Colonic mucosa (tissue), 4 donors: ENCODE measurements at regions not wholly inside any gene's neighbourhood (a gene's known extent, or its start where the extent isn't known, plus 50 kb on each side); places are given as distances from the start of the nearest gene placed in this dataset.
A peak's percentile ranks its signal among the peaks of the same experiment; 100 is the strongest.

ENCODE experiments used
- DNase-seq: peaks from one replicate; pipeline ENCODE4 v3.0.0-alpha.2; 2020
- H3K27ac ChIP-seq: fragments of 200-600 bp; one replicate; pipeline ENCODE4 v1.8.0; 2021
- H3K27me3 ChIP-seq: fragments of 200-600 bp; one replicate; pipeline ENCODE4 v1.8.0; 2021
- H3K36me3 ChIP-seq: fragments of 200-600 bp; one replicate; pipeline ENCODE4 v1.8.0; 2021
- H3K4me1 ChIP-seq: fragments of 200-600 bp; one replicate; pipeline ENCODE4 v1.8.0; 2021; ENCODE audit warnings: mild to moderate bottlenecking
- H3K4me3 ChIP-seq: fragments of 200-600 bp; one replicate; pipeline ENCODE4 v1.8.0; 2021
- H3K9ac ChIP-seq, 2 donors: one replicate each; pipeline ENCODE4 v1.7.0; 2013; ENCODE audit warnings: control low read depth in 2 of 2, low read depth in 2 of 2, low read length in 2 of 2
- H3K9me3 ChIP-seq: fragments of 200-600 bp; one replicate; pipeline ENCODE4 v1.8.0; 2021
- CTCF ChIP-seq: fragments of 200-600 bp; IDR thresholded peaks from one replicate; pipeline ENCODE4 v1.8.0; 2022; ENCODE audit warnings: antibody characterized with exemption, mild to moderate bottlenecking
- intact Hi-C: fragments of 100-400 bp; cut with DNase I; formaldehyde crosslinking; loops from one replicate; pipeline ENCODE4 v1.14.1; 2022
- donor health status: healthy.
- donor health status: DM: no; HTN: no; CAD: no.
- donor health status: DM: no; HTN: no; CAD: no.

DNA sequence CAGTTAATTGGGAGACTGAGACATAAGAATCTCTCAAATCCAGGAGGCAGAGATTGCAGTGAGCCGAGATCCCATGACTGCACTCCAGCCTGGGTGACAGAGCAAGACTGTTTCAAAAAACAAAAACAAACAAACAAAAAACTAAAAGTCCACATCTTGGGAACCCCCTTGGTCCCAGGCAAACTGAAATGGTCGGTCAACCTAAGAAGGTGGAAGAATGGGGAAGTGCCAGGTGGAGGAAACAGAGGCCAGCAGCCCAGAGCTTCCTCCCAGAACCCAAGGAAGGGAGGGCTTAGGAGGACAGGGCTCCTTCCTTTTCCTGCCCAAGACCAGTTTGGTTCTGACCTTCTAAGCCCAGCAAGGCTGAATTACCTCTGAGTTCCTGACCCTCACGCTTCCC is 121.0 kb upstream of the FUT8 start:
- intact Hi-C loops: no loop called here
- Histone ChIP-seq H3K9ac (no peak overlapping the region), H3K9me3 (no peaks in the 10 kb centered on the region), H3K36me3 (no peaks in the 10 kb centered on the region), H3K4me1 (no peaks in the 10 kb centered on the region), H3K27me3 (no peaks in the 10 kb centered on the region), H3K4me3 (no peak overlapping the region), H3K27ac (no peak overlapping the region)
- no peak for DNase-seq
- TF ChIP-seq CTCF: no peak

DNA sequence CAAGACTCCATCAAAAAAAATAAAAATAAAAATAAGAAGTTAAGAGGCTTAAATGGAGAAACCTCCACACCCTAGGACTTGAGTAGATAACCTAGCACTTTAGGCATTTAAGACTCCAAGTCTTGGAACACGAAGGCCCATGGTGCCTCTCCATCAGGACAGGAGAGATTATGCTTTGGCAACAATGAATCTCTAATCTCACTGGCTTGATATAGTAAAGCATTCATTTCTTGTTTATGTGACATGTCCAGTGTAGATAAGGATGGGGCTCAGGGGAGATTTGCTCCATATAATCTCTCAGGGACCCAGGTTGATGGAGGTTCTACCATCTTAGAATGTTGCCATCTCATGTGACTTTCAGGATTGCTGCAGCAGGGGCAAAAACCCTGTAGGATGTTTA is 117.7 kb upstream of the FUT8 start:
- intact Hi-C loops: no loop called here
- no peak overlapping the region for H3K4me3 ChIP-seq
- H3K9me3 ChIP-seq: no peaks in the 10 kb centered on the region
- H3K27me3 ChIP-seq: no peaks in the 10 kb centered on the region
- H3K27ac ChIP-seq: no peak overlapping the region
- no peaks in the 10 kb centered on the region for H3K36me3 ChIP-seq
- H3K9ac ChIP-seq: no peak overlapping the region
- no peak for DNase-seq
- no peak for TF ChIP-seq CTCF
- H3K4me1 ChIP-seq: no peaks in the 10 kb centered on the region

DNA sequence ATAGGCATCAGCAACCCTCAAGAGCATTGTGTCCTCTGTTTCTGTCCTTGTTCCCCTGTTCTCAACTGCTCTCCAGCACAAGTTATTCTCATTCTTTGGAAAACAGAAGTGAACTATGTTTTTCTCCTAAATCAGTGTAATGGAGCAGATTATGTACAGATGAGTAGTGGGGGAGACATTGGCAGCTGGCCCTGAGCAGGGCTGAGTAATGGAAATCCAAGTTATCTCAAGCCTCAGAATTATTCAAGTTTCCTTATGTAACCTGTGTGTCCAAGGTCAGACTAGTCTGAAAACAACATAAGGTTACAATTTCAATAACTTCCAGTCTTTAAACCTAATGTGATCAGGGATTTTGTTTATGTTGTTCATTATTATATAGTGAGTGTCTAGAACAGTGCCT is 116.1 kb upstream of the FUT8 start:
- H3K4me1 ChIP-seq: peaks cover under 1% of the 10 kb centered on the region
- H3K36me3 ChIP-seq: no peaks in the 10 kb centered on the region
- H3K27ac ChIP-seq: no peak overlapping the region
- TF ChIP-seq CTCF: no peak
- H3K4me3 ChIP-seq: no peak overlapping the region
- H3K9ac ChIP-seq: no peak overlapping the region
- intact Hi-C loops: no loop called here
- H3K27me3 ChIP-seq: no peaks in the 10 kb centered on the region
- DNase-seq: no peak
- no peaks in the 10 kb centered on the region for H3K9me3 ChIP-seq

DNA sequence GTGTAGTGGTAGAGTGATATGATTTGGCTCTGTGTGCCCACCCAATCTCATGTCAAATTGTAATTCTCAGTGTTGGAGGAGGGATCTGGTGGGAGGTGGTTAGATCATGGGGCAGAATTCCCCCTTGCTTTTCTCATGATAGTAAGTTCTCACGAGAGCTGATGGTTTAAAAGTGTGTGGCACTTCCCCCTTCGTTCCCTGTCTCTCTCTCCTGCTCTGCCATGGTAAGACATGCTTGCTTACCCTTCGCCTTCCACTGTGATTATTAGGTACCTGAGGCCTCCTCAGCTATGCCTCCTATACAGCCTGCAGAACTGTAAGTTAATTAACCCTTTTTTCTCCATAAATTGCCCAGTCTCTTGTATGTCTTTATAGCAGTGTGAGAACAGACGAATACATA is 115.7 kb upstream of the FUT8 start:
- H3K9me3 ChIP-seq: no peaks in the 10 kb centered on the region
- no peak overlapping the region for H3K27ac ChIP-seq
- intact Hi-C loops: no loop called here
- no peaks in the 10 kb centered on the region for H3K27me3 ChIP-seq
- H3K4me3 ChIP-seq: no peak overlapping the region
- no peak for TF ChIP-seq CTCF
- H3K4me1 ChIP-seq: peaks cover 6% of the 10 kb centered on the region
- no peak overlapping the region for H3K9ac ChIP-seq
- H3K36me3 ChIP-seq: no peaks in the 10 kb centered on the region
- DNase-seq: no peak

DNA sequence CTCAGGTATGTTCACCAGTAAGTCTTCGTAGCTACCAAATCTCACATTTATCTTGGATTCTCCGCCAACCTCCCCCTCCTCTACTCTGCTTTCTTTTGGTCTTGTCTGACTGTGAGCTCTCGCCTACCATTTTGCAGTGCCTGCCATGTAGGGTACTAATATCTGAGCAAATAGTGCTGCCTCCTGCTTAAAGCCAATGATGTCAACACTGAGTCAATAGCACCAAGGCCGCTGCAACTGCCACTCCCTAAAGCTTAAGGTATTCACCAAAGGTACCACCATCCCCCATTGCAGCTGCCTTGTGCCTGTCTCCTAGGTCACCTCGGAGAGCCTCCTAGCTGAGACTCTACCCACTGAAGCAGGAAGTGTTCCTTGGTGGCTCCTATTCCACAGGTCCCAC is 114.8 kb upstream of the FUT8 start:
- Histone ChIP-seq H3K27ac (no peak overlapping the region), H3K27me3 (no peaks in the 10 kb centered on the region), H3K9me3 (no peaks in the 10 kb centered on the region), H3K36me3 (no peaks in the 10 kb centered on the region), H3K4me3 (no peak overlapping the region), H3K4me1 (peaks cover 8% of the 10 kb centered on the region), H3K9ac (no peak overlapping the region)
- DNase-seq: peak; percentile 66
- intact Hi-C loops: no loop called here
- TF ChIP-seq CTCF: no peak

- TF ChIP-seq CTCF: no peak
- H3K9ac ChIP-seq: peak overlapping the region in 1 of 2 donors; percentile 53
- peak; percentile 70 for DNase-seq
- no peaks in the 10 kb centered on the region for H3K9me3 ChIP-seq
- no peak overlapping the region for H3K4me3 ChIP-seq
- intact Hi-C loops: no loop called here
- H3K27me3 ChIP-seq: no peaks in the 10 kb centered on the region
- no peaks in the 10 kb centered on the region for H3K36me3 ChIP-seq
- peak overlapping the region; percentile 63 for H3K27ac ChIP-seq
- H3K4me1 ChIP-seq: peaks cover 12% of the 10 kb centered on the region
Observed at GRCh38 chr14:65299826-65300225, 112.7 kb upstream of the FUT8 start.
